NCI-H82 (cell line): ENCODE measurements at regions not wholly inside any gene's neighbourhood (a gene's known extent, or its start where the extent isn't known, plus 50 kb on each side); places are given as distances from the start of the nearest gene placed in this dataset.

ENCODE experiments used
- DNase-seq: peaks from one replicate; lab custom pipeline; 2025; lab: John Stamatoyannopoulos, UW

DNA sequence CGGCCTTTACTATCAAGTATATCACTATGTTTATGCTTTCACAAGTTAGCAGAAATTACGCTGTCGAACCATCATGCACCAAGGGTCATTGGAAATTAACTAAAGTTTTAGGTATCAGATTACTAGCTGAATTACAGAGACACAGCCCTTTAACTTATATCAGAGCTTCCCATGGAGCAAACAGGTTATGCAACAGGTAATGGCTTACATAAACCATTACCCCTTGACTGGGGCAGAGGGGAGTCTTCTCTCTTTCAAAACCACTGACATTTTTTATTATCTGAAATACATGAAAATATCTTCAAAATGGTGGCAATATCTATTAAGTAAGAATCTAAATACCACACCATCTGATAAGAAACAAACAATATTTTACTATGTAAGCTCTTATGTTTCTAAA lies 1692.9 kb upstream of the SLC10A2 start:
- no peak for DNase-seq

DNA sequence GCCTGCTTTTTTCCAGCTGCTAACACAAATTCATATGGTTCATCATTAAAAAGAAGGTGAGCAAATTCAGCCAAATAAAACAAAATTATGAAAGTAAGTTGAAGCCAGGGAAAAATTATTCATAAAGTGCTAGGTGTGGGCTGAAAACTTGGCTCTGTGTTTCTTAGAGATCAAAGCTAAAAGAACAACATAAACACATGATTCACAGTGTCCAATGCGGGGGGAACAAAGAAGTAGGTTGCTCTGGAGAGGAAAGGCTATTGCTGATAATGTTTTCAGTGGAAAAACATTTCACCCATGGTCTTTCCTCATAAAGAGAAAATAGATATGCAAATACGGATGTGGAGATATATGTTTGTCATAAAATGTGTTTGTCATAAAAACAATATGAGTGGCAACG lies 1691.5 kb upstream of the SLC10A2 start:
- no peak for DNase-seq

DNA sequence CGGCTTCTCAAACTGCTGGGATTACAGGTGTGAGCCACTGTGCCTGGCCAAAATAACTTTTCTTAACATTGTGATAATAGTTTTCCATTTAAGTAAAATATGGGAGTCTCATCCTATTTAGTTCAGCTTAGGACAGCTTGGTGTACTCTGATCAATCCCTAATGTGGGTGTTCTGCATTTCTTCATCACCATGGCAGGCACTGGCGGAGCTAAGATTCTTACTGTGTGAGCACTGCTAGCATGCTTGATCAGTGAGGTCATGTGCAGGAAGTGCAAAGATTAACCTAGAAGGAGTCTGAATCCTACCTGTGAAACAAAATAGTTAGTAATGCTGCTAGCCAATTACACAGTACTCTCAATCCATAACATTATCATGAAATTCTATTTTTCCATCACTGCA lies 1684.2 kb upstream of the SLC10A2 start:
- DNase-seq: no peak

DNA sequence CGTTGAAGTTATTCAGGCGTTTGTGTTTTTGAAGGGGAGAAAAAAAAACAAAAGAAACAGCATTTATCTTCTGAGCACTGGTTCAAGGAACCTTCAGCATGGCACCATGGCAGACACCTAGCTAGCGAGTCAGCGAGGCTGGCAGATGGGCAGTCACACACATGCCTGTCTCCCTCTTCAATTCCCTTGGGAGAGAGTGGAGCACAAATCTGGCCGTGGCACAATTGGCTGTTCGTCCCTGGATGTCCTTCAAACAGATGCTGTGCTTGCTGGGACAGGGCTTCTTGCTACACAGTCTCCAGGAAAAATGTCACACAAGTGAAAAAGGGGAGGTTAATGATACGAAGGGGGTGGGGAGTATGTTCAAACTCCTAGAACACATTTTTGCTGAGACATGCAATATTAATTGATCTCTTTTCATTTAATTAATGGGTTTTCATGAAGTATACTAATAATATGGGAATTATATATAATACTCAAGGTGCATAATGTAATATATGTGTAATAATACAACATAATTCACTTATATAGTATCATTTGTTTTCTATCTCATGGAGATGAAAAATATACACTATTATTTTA lies 1674.5 kb upstream of the SLC10A2 start:
- peak; percentile 82 for DNase-seq

DNA sequence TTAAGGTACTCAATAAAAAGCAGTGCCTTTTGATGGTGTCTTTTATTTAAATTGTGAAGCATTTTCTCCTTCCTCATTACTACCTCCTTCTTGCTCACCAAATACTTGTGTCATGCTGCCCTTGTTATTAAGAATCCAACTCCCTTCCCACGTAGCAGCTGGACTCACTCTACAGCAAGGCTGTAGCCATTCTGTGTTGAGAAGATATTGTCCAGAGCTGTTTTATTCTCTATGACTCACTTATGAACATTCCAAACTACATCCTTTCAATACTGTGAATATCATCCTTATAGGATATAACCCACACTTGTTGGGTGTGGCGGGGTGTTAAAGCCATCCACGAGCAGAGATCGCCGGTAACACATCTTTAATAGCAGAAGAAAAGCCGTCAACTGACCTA lies 1671.5 kb upstream of the SLC10A2 start:
- DNase-seq: no peak

DNA sequence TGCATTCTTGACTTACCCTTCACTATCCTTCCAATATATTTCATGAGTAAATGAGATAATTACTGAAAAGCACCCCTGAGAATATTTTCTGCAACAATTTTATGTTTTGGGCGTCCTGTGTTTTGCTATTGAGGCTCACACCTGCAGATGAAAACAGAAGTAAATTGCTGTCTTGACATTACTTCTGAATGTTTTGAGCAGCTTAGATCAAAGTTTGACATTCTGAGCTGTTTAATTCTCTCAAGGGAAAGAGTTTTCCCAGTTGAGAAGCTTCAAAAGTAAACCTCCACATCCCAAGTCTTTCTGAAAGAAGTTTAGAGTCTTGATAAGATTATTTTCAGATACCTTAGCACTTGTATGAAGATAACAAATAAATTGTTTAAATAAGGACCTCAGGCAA lies 1667.2 kb upstream of the SLC10A2 start:
- no peak for DNase-seq

DNA sequence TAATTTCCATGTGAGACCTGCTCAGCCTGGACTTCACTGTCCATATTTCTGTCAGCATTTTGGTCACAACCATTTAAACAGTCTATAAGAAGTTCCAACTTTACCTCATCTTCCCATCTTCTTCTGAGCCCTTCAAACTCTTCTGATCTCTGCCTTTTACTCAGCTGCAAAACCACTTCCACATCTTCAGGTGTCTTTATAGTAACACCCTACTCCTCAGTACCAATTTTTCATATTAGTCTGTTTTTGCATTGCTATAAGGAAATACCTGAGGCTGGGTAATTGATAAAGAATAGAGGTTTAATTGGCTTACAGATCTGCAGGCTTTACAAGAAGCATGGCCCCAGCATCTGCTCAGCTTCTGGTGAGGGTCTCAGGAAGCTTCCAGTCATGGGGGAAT lies 1648.9 kb upstream of the SLC10A2 start:
- no peak for DNase-seq

DNA sequence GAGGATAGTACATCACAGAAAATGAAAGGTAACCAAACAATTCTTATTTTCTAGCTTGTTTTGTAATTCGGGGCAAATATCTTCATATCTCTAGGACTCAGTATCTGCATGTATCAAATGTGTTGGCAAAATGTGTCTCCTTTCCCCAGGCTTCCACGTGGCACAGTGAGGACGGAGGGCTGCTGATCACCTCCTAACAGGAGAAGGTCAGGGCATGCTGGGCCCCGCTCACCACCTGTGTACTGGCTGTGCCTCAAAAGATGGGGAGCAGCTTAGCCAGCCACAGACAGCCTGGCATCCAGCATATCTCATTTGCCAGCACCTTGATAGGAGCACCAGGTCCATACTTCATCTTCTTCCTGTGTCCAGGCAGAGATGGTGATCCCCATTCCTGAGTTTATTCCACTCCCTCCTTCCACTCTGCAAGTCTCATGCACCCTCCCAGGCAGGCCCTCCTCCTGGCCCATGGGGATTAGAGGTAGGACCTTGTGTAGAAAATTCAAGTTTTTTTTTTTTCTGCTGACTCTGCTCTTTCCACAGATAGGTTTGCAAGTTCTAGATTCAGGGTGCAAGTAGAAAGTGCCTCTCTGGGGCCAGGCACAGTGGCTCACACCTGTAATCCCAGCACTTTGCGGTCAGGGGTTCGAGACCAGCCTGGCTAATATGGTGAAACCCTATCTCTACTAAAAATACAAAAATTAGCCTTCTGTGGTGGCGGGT lies 1639.0 kb upstream of the SLC10A2 start:
- no peak for DNase-seq

DNA sequence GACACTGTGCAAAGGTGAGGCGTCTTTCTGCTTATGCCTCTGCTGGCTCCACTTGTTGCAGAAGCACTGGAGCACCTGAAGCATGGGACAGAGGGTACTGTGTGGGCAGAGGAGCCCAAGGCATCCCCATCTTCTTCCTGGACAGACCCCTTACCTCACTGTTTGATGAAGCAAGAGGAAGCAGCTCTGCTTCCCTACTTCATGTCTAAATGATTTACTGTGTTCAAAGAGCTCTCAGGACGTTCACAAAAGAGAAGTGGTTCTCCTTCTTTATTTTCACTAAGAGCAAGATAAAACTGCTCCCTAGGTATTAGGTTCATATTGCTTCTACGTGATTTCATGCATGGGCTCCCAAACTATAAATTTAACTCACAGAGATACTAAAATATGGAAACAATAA lies 1635.4 kb upstream of the SLC10A2 start:
- DNase-seq: no peak

DNA sequence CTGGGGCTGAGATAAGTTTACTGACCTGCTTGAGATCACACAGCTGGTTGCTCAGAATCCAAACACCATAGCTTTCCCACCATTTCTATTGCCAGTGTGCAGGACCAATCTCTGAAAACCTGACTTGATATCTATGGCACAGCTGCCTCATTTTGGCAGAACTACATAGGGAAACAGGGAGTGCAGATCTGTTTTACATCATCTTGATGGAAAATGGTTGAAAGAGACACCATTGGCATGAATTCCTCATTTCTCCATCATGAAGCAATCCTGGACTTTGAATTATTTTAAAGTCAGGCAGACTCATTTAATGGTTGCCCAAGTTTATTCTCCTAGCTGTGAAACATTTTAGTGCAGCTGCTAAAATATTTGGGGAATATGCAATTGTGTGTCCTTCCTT lies 1628.2 kb upstream of the SLC10A2 start:
- DNase-seq: no peak

DNA sequence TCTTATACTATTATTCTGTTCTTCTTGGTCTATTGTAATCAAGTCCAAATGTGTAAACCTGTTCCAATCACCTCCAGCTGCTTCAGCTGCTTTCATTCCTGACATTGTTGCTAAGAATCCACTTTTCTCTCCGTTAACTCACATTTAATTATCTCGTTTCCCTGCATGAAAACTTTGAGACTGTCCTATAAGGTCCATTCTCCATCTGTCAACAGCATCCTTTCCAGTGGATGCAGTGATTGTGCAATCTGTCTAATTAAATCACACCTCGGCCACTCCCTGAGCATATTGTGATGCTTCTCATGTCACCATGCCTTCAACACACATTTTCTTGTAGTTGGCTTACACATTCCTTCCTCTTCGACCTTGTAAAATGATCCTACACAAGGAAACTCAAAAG lies 1626.9 kb upstream of the SLC10A2 start:
- no peak for DNase-seq

DNA sequence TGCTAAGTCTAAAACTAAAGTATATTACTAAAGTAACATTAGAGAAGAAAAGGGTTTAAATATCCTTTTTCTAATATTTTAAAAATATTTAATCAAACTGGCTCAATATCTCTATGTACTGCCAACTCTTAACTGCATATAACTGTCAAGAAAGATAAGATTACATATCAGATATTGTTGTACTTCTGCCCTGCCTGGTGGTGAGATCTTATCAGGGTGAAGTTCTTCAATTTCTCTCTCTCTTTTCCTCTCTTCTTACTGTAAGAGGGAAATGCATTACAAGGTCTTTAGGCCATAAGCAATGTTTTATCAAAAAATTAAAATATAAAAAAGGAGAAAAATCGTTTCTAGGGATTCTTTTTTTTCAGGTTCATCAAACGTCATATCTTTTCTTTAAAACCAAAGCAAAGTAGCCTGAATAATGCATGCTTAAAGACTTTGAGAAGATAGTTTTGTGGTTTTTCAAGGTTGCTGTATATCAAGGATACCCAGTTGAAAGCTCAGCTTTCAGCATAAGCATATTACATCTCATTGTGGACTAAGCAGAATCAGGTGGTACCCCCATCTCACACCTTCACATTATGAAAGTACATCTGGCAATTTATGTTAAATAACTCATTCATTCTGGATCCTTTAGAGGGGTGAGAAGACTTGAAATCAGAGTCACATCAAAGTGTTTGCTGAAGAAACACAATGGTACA lies 1625.7 kb upstream of the SLC10A2 start:
- DNase-seq: no peak

DNA sequence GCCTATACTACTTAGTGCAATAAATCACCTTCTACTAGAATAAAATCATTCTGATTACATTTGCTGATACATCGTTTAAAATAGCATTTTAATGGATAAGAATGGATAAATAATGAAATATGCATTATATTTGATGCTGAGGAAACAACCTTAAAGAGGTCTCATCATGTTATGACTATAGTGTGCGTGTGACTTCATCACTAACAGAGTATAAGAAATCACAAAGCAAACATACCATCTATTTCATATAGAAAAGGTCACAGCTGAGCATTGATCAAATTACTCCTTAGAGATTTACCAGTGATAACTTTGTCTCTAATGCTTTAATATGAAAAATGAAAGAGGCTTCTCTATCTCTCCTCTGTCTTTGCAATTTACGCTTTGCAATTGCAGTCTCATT lies 1620.3 kb upstream of the SLC10A2 start:
- DNase-seq: no peak

DNA sequence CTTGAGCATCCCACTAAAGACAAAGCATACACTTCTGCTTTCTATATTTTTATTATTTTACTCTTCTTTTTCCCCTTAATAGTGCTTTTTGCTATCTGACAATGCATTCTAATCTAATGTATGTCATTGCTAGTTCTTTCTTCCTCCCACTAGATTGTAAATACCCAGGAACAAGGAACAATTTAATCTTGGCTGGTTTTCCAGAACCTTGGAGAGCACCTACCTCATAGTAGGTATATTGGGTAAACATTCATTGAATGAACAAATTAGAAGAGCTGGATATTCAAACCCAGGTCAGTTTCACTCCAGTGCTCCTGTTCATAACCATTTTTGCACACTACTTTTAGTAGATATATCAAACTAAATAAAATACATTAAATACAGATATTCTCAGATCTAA lies 1617.6 kb upstream of the SLC10A2 start:
- no peak for DNase-seq

DNA sequence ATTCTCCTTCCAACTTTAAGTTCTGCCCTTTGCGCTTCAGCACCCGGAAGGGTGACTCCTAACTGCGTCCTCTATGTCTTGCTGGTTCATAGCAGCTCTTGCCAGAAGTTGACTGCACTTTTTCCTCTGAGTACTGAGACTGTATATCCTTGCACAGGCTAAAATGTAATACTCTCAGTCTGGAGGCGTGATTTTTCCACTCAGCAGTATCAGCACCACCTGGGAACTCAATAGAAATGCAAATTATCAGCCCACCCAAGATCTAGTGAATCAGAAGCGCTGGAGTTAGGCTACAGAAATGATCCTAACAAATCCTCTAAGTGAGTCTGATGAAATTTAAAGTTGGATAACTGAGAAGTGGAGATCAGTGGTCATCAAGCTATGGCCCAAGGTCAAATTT lies 1611.9 kb upstream of the SLC10A2 start:
- no peak for DNase-seq

DNA sequence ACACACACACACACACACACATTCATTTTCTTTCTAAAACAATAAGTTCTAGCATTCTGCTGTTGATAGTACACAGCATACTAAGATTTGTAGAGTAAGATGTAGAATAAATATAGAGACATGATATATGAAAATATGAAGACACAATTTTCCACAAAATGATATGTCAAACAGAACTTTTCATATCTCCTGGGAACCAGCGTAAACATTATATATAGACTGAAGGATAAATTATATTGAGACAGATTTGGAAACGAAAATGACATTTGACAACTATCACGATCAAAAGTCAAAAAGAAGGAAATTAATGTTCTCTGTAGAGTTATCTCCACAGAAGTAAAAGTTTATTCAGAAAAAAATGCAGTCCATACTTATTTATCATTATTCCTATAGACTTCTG lies 1605.7 kb upstream of the SLC10A2 start:
- DNase-seq: no peak

DNA sequence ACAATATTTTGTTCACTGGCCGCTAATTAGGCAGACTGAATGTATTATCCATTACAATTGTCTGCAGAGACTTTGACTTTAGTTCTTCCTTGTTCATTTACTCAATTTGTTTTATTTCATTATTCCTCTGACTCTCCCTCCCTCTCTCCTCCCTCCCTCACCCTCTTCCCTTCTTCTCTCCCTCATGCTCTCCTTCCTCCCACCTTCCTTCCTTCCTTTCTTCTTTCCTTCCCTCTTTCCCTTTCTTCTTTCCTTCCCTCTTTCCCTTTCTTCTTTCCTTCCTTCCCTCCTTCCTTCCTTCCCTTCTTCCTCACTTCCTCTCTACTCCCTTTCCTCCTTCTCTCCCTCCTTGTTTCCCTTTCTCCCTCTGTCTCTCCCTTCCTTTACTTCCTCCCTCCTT lies 1591.0 kb upstream of the SLC10A2 start:
- no peak for DNase-seq

DNA sequence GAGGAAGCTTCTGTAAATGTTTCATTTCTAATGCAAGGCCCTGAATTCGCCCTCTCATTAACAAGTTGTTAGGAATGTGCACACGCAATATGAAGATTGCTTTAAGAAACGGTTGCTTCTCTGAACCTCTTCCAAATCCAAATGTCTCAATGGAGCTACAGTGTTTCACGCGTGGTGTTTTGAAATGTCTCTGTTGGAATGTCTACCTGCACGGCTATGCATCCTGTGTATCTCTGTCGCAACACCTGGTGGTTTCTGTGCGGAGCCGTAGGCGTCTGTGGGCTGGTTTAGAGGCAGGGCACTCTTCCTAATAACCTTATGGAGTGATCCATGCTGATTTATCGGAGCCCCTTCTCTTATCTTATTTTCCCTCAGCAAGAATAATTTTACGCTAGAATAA lies 1584.2 kb upstream of the SLC10A2 start:
- peak; percentile 62 for DNase-seq

DNA sequence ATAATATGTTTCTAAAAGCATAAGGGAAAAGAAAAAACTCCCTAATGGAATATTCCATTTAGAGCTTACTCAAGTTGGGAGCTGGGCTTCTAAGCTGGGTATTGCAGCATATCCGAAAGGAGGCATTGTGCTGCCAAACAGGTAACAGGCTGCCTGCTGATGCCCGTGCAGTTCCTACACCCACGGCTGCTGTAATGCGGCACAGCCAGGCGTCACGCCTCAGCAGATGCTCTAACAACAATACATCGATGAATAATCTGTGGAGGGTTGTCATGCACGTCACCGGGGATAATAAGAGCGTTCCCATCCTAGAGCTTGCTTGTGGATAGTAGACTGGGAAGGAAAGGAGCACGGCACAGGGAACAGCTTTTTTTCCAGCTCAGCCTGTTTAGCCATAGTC lies 1582.1 kb upstream of the SLC10A2 start:
- no peak for DNase-seq

DNA sequence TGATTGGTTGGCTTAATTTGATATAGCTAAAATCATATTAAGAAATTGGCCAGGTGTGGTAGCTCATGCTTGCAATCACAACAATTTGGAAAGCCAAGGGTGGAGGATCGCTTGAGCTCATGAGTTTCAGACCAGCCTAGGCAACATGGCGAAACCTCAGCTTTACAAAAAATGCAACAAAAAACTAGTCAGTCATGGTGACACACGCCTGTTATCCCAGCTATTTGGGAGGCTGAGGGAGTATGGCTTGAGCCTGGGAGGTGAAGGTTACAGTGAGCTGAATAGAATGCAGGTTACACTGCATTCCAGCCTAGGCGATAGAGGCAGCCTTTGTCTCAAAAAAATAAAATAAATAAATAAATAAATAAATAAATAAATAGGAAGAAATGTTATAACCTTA lies 1579.6 kb upstream of the SLC10A2 start:
- no peak for DNase-seq

DNA sequence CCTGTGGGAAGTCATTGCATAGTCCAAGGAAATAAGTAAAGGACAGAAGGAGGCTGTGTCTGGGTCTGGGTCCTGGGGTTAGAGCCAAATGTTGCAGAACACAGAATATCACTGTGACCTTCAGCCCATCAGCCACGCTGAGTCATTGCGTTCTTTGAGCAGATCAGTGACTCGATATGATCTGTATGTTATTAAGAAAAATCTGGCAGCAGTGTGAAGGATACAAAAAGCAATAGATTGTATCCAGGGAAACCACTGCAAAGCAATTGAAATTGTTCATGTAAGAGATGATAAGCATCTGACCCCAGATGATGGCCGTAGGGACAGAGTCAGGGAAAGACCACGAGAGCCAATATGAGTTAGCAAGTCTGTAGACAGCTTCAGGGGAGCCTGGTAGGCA lies 1575.1 kb upstream of the SLC10A2 start:
- no peak for DNase-seq

DNA sequence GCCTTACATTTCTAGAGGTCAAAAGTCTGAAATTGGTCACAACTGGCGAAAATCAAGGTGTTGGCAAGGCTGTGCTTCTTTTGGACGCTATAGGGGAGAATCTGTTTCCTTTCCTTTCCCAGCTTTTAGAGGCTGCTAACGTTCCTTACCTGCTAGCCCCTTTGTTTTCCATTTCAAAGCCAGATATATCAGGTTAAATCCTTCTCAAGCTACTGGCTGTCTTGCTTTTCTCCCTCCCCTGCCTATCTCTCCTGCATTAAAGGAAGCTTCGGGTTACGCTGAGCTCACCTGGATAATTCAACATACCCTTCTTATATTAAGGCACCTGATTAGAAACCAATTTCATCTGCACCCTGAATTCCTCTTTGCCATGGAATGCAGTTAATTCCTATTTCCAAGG lies 1569.7 kb upstream of the SLC10A2 start:
- DNase-seq: no peak

DNA sequence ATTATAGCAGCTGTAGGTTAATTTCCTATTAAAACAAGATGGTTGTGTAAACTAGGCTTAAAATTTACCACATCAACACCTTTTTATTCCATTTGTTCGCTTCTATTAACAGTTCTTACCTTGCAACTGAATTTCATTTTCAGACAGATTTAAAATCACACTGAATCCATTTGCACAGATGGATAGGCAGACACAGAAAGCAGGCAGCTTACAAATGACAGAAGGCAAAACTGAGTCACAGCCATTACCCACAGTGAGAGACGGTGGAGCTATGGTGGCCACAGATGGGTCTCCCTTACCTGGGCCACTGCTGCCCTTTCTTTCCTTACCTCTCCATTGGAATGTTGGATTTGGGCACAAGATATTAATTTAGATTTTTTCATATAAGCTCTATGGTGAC lies 1567.8 kb upstream of the SLC10A2 start:
- no peak for DNase-seq

DNA sequence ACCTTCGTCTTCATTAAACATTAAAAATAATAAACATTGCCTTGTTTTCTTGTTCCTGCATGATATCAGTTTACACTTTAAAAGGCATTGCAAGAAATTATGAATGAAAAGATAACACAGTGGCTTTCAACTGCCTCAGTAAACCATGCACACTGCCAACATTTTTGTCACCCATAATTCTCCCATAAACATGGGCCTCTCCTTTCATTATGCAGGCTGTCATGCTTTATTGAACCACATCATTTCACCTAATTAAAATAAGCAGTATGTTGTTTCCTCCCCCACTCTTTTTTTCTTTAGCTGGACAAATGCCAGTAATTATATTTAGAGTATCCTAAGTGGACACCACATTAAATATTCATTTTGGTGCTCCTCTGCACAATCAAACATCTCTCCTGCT lies 1566.5 kb upstream of the SLC10A2 start:
- no peak for DNase-seq
